A673 (cell line): ENCODE measurements at regions not wholly inside any gene's neighbourhood (a gene's known extent, or its start where the extent isn't known, plus 50 kb on each side); places are given as distances from the start of the nearest gene placed in this dataset.

ENCODE experiments used
- BruUV-seq: library from RNA; stranded (reverse); fragments of 400-500 nt; replicated peaks from 2 replicates; lab custom pipeline; 2021; lab: Mats Ljungman, UMichigan
- CTCF ChIA-PET: fragments of 300-600 bp; sonication (Branson Sonifier 250); formaldehyde crosslinking; loops from one replicate; lab custom pipeline; 2022; ENCODE audit warnings: antibody characterized with exemption; lab: Charles Lee
- POLR2A ChIA-PET: fragments of 300-600 bp; sonication (Branson Sonifier 250); formaldehyde crosslinking; loops from one replicate; lab custom pipeline; 2022; ENCODE audit warnings: antibody characterized with exemption; ENCODE audit not compliant: low non-redundant PET; lab: Charles Lee
- DNase-seq: peaks from one replicate; pipeline ENCODE4 v3.0.0-alpha.2; 2015; ENCODE audit warnings: low spot score
- H3K27ac ChIP-seq: fragments of 200-600 bp; sonication (generic); 2 replicates; pipeline ENCODE4 v1.5.1; 2016; ENCODE audit warnings: mixed run types, low read depth, mild to moderate bottlenecking, mixed read lengths, antibody characterized with exemption, low read length; ENCODE audit not compliant: poor library complexity, severe bottlenecking
- H3K27me3 ChIP-seq: fragments of 200-600 bp; sonication (generic); replicated peaks from 2 replicates; pipeline ENCODE4 v1.6.1; 2017; ENCODE audit warnings: mixed run types, low read depth, mild to moderate bottlenecking, mixed read lengths, antibody characterized with exemption, low read length; ENCODE audit not compliant: insufficient read depth, poor library complexity
- H3K36me3 ChIP-seq: fragments of 200-600 bp; sonication (generic); 2 replicates; pipeline ENCODE4 v1.6.1; 2016; ENCODE audit warnings: mixed run types, mild to moderate bottlenecking, mixed read lengths, antibody characterized with exemption, low read length; ENCODE audit not compliant: insufficient read depth, poor library complexity, severe bottlenecking
- H3K4me1 ChIP-seq: fragments of 200-600 bp; sonication (generic); 2 replicates; pipeline ENCODE4 v1.6.1; 2017; ENCODE audit warnings: mixed run types, mild to moderate bottlenecking, mixed read lengths, antibody characterized with exemption, low read length; ENCODE audit not compliant: insufficient read depth, poor library complexity, severe bottlenecking
- H3K4me3 ChIP-seq: fragments of 200-600 bp; sonication (generic); 2 replicates; pipeline ENCODE4 v1.5.1; 2016; ENCODE audit warnings: low read depth, mixed run types, mild to moderate bottlenecking, mixed read lengths, low read length; ENCODE audit not compliant: poor library complexity, severe bottlenecking
- H3K9me3 ChIP-seq: fragments of 200-600 bp; sonication (generic); 2 replicates; pipeline ENCODE4 v1.6.1; 2016; ENCODE audit warnings: mixed run types, low read depth, mild to moderate bottlenecking, mixed read lengths, antibody characterized with exemption, low read length; ENCODE audit not compliant: poor library complexity, severe bottlenecking
- CTCF ChIP-seq: fragments of 300-800, 200-600 bp; sonication (generic); conservative IDR thresholded peaks from 2 replicates; pipeline ENCODE4 v1.5.1; 2017; ENCODE audit warnings: low read depth, mild to moderate bottlenecking, antibody characterized with exemption, low read length, moderate library complexity, mixed read lengths
- EZH2 ChIP-seq: fragments of 200-600 bp; sonication (generic); IDR thresholded peaks from 2 replicates; pipeline ENCODE4 v1.6.1; 2017; ENCODE audit warnings: borderline replicate concordance, low read depth, mild to moderate bottlenecking, mixed read lengths, antibody characterized with exemption, low read length; ENCODE audit not compliant: poor library complexity, severe bottlenecking
- intact Hi-C: fragments of 100-400 bp; cut with micrococcal nuclease; formaldehyde crosslinking; loops from one replicate; pipeline ENCODE4 v1.10.0; 2022; ENCODE audit not compliant: unreplicated experiment

DNA sequence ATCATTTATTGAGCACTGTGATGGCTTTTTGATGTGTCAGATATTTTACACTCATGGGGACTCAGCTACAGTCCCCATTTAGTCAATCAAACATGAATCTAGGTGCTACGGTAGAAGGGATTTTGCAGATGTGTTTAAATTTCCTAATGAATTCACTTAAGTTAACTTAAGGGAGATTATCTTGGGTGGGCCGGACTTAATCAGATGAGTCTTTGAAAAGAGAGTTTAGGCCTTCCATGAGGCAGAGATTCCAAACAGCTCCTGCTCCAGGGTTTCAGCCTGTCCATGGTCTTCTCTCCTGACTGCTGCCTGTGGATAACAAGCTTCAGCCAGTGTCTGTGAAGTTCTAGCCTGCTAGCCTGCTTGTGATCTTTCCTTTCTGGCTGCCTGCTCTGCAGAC is 202.4 kb downstream of the IDS start:
- TF ChIP-seq EZH2 (no peak), CTCF (no peak)
- no peaks in the 10 kb centered on the region for H3K27me3 ChIP-seq
- ChIA-PET POLR2A (no interaction called here), CTCF (no interaction called here)
- BruUV-seq, result no TSS peak
- H3K4me3 ChIP-seq, result no peak overlapping the region
- H3K4me1 ChIP-seq, result no peaks in the 10 kb centered on the region
- no peak overlapping the region for H3K27ac ChIP-seq
- DNase-seq, result no peak
- no peaks in the 10 kb centered on the region for H3K36me3 ChIP-seq
- H3K9me3 ChIP-seq, result no peaks in the 10 kb centered on the region
- intact Hi-C loops, result no loop called here

GRCh38 chrX:149298111-149298510 is 207.0 kb downstream of the IDS start:
- no peaks in the 10 kb centered on the region for H3K27me3 ChIP-seq
- intact Hi-C loops, result no loop called here
- BruUV-seq, result no TSS peak
- ChIA-PET CTCF (no interaction called here), POLR2A (no interaction called here)
- H3K27ac ChIP-seq, result no peak overlapping the region
- DNase-seq, result no peak
- H3K36me3 ChIP-seq, result no peaks in the 10 kb centered on the region
- no peak overlapping the region for H3K4me3 ChIP-seq
- no peaks in the 10 kb centered on the region for H3K9me3 ChIP-seq
- H3K4me1 ChIP-seq, result no peaks in the 10 kb centered on the region
- no peak for TF ChIP-seq EZH2
- TF ChIP-seq CTCF, result no peak

- CTCF ChIA-PET, result no interaction called here
- Histone ChIP-seq H3K4me3 (no peak overlapping the region), H3K27me3 (no peaks in the 10 kb centered on the region), H3K9me3 (no peaks in the 10 kb centered on the region), H3K4me1 (no peaks in the 10 kb centered on the region), H3K27ac (no peak overlapping the region), H3K36me3 (no peaks in the 10 kb centered on the region)
- no peak for DNase-seq
- TF ChIP-seq EZH2 (no peak), CTCF (no peak)
- POLR2A ChIA-PET, result no interaction called here
- no TSS peak for BruUV-seq
- intact Hi-C loops, result no loop called here
Measured at GRCh38 chrX:149296092-149296491, 209.0 kb downstream of the IDS start.
